Chondrocyte (in vitro differentiated cells): ENCODE measurements at regions not wholly inside any gene's neighbourhood (a gene's known extent, or its start where the extent isn't known, plus 50 kb on each side); places are given as distances from the start of the nearest gene placed in this dataset.
"Not testable (repeated sequence)": the region's sequence is repeated elsewhere in the genome, so short reads cannot be mapped to it uniquely, and the experiment has no call there.

Source experiments
- DNase-seq: peaks from one replicate; pipeline ENCODE4 v3.0.0; 2021; ENCODE audit warnings: mixed read lengths, low spot score
- H3K27ac Mint-ChIP-seq: one replicate; pipeline ENCODE4 v1.8.0; 2021; ENCODE audit warnings: mild to moderate bottlenecking, moderate library complexity, mixed read lengths; ENCODE audit not compliant: unreplicated experiment
- H3K27me3 Mint-ChIP-seq: 2 replicates; pipeline ENCODE4 v1.8.0; 2021; ENCODE audit warnings: low read depth, mixed read lengths
- H3K36me3 Mint-ChIP-seq: 2 replicates; pipeline ENCODE4 v1.8.0; 2021; ENCODE audit warnings: low read depth, mixed read lengths
- H3K4me1 Mint-ChIP-seq: 2 replicates; pipeline ENCODE4 v1.8.0; 2021; ENCODE audit warnings: low read depth, mild to moderate bottlenecking, mixed read lengths
- H3K4me3 Mint-ChIP-seq: one replicate; pipeline ENCODE4 v1.8.0; 2021; ENCODE audit warnings: mild to moderate bottlenecking, moderate library complexity, mixed read lengths; ENCODE audit not compliant: unreplicated experiment
- H3K9me3 Mint-ChIP-seq: 2 replicates; pipeline ENCODE4 v1.8.0; 2021; ENCODE audit warnings: low read depth, mixed read lengths
- TF ChIP-seq, protein P1 (sequence below): fragments of 200-600 bp; sonication (generic); IDR thresholded peaks from 2 replicates; pipeline ENCODE4 v1.5.0; 2021; ENCODE audit warnings: antibody characterized with exemption, mild to moderate bottlenecking, moderate library complexity

DNA sequence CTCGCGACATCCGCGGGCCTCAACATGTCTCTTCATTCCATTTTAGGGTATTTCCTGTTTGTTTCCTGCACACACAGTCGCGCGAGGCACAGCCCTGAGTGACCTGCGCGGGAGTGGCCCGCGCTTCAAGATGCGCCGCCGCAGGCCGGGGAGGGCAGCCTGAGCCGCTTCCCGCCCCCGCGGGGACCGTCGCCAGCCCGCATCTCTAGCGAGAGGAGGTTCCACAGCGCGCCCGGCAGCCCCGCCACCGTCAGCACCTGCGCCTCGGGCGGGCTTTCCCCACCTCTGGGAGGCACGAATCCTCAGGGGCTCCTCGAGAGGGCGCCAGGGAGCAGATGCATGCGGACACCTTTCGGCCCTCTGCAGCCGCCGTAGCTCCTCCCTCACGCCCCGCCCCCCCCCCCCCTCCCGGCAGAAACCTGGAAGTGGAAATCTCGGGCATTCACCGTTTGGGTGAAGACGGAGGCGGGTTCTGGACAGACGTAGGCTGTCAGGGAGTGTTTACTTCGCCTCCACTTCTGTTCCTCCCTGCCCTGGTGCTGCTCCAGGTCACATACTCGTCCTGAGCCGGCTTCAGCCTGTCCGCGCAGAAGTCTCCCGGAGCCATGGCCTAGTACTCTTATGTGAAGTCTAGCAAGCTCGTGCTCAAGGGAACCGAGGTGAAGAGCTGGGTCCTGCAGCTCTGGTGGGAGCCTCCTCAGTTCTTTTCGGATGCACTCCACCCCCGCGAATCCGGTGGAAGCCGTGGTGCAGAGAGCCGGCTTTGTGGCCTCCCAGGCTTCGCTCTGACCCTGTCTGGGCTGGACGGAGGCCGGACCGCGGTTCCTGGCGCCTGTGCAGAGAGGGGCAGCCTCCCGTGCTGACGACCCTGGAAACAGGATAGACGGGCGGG lies 880.5 kb upstream of the DEFB115 start:
- Mint-ChIP-seq H3K36me3 (no peaks in the 10 kb centered on the region), H3K4me1 (no peaks in the 10 kb centered on the region), H3K4me3 (no peak overlapping the region), H3K27ac (no peak overlapping the region), H3K9me3 (peaks cover 35% of the 10 kb centered on the region), H3K27me3 (no peaks in the 10 kb centered on the region)
- peak; percentile 97 for DNase-seq
- TF ChIP-seq, protein P1, sequence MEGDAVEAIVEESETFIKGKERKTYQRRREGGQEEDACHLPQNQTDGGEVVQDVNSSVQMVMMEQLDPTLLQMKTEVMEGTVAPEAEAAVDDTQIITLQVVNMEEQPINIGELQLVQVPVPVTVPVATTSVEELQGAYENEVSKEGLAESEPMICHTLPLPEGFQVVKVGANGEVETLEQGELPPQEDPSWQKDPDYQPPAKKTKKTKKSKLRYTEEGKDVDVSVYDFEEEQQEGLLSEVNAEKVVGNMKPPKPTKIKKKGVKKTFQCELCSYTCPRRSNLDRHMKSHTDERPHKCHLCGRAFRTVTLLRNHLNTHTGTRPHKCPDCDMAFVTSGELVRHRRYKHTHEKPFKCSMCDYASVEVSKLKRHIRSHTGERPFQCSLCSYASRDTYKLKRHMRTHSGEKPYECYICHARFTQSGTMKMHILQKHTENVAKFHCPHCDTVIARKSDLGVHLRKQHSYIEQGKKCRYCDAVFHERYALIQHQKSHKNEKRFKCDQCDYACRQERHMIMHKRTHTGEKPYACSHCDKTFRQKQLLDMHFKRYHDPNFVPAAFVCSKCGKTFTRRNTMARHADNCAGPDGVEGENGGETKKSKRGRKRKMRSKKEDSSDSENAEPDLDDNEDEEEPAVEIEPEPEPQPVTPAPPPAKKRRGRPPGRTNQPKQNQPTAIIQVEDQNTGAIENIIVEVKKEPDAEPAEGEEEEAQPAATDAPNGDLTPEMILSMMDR = no peak

DNA sequence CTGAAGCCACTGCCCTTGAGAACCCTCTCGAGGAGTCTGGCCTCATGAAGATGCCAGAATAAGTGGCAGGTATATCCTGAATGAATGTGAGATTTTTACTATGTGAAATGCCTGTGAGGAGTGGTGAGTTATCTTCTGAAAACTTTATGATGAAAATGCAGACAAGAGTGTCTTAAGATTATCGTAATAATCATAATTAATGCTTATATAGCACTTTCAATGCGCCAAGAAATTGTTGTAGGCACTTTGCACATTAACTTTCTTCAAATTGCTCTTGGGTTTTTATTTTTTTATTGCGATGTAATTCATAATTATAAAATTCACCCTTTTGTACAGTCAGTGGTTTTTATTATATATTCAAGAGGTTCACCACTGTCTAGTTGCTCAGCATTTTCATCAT lies 879.1 kb upstream of the DEFB115 start:
- peaks cover 34% of the 10 kb centered on the region for H3K9me3 Mint-ChIP-seq
- not testable (repeated sequence) for H3K27me3 Mint-ChIP-seq, H3K4me1 Mint-ChIP-seq, DNase-seq, H3K36me3 Mint-ChIP-seq, H3K4me3 Mint-ChIP-seq, H3K27ac Mint-ChIP-seq

DNA sequence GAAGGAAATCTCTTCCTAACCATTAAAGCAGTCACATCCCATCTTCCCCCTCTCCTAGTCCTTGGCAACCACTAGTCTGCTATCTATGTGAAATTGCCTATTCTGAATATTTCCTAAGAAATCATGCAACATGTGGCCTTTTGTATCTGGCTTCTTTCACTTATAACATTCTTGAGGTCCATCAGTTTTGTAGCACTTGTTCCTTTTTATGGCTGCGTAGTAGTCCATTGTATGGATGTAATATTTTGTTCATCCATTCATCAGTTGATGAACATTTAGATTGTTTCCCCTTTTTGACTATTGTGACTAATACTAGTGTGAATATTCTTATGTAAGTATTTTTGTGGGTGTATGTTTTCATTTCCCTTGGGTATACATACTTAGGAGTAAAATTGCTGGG lies 878.7 kb upstream of the DEFB115 start:
- not testable (repeated sequence) for H3K4me1 Mint-ChIP-seq, H3K4me3 Mint-ChIP-seq, DNase-seq, H3K27ac Mint-ChIP-seq, H3K27me3 Mint-ChIP-seq, H3K36me3 Mint-ChIP-seq
- H3K9me3 Mint-ChIP-seq = peaks cover 32% of the 10 kb centered on the region

DNA sequence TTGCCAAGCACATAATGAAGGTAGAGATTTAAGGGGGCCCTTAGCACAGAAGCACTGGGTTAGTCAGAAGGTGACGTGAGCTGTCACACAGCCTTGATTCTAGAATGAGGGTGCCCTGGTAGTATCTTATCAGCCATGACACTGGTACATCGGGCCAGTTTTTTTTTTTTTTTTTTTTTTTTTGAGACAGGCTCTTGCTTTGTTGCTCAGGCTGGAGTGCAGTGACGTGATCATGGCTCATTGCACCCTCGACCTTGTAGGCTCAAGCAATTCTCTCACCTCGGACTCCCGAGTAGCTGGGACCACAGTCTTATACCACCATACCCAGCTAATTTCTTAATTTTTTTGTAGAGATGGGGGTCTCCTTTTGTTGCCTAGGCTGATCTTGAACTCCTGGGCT lies 872.6 kb upstream of the DEFB115 start:
- H3K4me3 Mint-ChIP-seq, H3K27ac Mint-ChIP-seq, H3K36me3 Mint-ChIP-seq, DNase-seq, H3K27me3 Mint-ChIP-seq, H3K4me1 Mint-ChIP-seq: not testable (repeated sequence)
- peaks cover 27% of the 10 kb centered on the region for H3K9me3 Mint-ChIP-seq

DNA sequence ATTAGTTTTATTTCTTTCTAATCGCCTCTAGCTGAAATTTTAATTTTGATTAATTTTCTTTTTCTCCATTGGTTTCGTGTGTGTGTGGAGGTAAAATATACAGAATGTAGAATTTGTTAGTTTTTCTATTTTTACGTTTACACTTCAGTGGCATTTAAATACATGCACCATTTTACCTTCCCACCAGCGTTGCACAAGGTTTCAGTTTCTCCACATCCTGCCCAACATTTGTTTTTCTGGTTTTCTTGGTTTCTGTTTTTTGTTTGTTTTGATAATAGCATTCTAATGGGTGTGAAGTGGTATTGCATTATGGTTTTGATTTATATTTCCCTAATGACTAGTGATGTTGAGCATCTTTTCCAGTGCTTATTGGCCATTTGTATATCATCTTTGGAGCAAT lies 871.4 kb upstream of the DEFB115 start:
- H3K4me1 Mint-ChIP-seq, H3K27me3 Mint-ChIP-seq, H3K27ac Mint-ChIP-seq, H3K36me3 Mint-ChIP-seq, DNase-seq, H3K4me3 Mint-ChIP-seq: not testable (repeated sequence)
- H3K9me3 Mint-ChIP-seq = peaks cover 25% of the 10 kb centered on the region

DNA sequence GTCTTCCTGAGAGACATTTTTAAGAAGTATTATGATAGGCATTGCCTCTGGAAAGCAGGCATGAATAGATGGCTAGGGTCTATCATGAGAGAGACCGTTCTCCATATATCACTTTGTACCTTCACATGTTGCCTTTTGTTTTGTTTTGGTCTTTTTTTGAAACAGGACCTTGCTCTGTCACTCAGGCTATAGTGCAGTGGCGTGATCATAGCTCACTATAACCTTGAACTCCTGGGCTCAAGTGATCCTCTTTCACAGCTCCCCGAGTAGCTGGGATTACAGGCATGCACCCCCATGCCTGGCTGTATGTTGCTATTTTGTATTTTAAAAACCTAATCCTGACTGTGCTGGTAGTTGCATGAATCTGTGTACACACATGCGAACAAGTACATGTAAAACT lies 869.6 kb upstream of the DEFB115 start:
- H3K9me3 Mint-ChIP-seq = peaks cover 19% of the 10 kb centered on the region
- not testable (repeated sequence) for H3K4me3 Mint-ChIP-seq, H3K27ac Mint-ChIP-seq, DNase-seq, H3K36me3 Mint-ChIP-seq, H3K4me1 Mint-ChIP-seq, H3K27me3 Mint-ChIP-seq

DNA sequence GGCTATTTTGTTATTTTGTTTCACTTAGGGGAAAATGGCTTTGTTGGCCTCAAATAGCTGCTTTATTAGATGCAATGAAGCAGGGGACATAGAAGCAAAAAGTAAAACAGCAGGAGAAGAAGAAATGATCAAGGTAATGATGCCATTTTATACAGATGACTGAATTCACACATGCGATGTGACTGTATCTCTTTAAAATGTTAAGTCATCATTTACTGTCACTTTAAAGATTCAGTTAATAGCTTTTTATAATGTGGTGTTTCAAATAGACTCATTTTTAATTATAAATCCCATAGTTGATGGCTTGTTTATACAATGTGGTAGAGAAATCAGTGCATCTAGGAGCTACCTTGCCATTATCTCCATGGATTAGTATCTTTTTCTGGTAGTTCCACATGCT lies 863.9 kb upstream of the DEFB115 start:
- not testable (repeated sequence) for H3K27ac Mint-ChIP-seq, H3K4me3 Mint-ChIP-seq, H3K27me3 Mint-ChIP-seq, DNase-seq, H3K4me1 Mint-ChIP-seq, H3K36me3 Mint-ChIP-seq
- H3K9me3 Mint-ChIP-seq = peaks cover 14% of the 10 kb centered on the region

DNA sequence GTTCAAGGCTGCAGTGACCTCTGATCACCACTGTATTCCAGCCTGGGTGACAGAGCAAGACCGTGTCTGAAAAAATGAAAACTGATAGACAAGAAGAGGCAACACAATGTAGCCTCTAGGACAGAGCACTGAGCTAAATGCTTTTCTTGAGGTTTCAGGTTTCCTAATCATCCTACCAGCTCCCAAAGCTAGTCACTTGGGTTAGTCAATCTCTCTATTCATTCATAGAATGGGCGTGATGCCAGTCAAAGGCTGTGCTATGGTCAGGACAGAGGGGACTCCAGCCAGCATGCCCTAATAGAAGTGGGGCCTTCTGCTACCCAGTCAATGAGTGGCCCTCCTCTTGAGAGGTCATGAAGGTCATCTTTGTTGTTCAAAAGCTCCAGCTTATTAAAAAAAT lies 860.4 kb upstream of the DEFB115 start:
- not testable (repeated sequence) for H3K27me3 Mint-ChIP-seq, H3K4me1 Mint-ChIP-seq, H3K4me3 Mint-ChIP-seq, H3K36me3 Mint-ChIP-seq, DNase-seq, H3K27ac Mint-ChIP-seq
- peaks cover 20% of the 10 kb centered on the region for H3K9me3 Mint-ChIP-seq

DNA sequence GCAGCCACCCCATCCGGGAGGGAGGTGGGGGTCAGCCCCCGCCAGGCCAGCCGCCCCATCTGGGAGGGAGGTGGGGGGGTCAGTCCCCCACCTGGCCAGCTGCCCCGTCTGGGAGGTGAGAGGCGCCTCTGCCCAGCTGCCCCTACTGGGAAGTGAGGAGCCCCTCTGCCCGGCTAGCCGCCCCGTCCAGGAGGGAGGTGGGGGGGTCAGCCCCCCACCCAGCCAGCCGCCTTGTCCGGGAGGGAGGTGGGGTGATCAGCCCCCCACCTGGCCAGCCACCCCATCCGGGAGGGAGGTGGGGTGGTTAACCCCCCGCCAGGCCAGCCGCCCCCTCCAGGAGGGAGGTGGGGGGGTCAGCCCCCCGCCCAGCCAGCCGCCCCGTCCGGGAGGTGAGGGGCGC lies 852.4 kb upstream of the DEFB115 start:
- not testable (repeated sequence) for H3K4me3 Mint-ChIP-seq, H3K36me3 Mint-ChIP-seq, H3K27ac Mint-ChIP-seq, H3K27me3 Mint-ChIP-seq, DNase-seq, H3K4me1 Mint-ChIP-seq
- peaks cover 37% of the 10 kb centered on the region for H3K9me3 Mint-ChIP-seq

DNA sequence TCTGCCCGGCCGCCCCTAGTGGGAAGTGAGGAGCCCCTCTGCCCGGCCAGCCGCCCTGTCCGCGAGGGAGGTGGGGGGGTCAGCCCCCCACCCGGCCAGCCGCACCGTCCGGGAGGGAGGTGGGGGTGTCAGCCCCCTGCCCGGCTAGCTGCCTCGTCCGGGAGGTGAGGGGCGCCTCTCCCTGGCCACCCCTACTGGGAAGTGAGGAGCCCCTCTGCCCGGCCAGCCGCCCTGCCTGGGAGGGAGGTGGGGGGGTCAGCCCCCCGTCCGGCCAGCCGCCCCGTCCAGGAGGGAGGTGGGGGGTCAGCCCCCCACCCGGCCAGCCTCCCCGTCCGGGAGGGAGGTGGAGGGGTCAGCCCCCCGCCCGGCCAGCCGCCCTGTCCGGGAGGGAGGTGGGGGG lies 851.9 kb upstream of the DEFB115 start:
- not testable (repeated sequence) for H3K4me3 Mint-ChIP-seq, DNase-seq, H3K27me3 Mint-ChIP-seq, H3K4me1 Mint-ChIP-seq, H3K36me3 Mint-ChIP-seq, H3K27ac Mint-ChIP-seq
- H3K9me3 Mint-ChIP-seq = peaks cover 34% of the 10 kb centered on the region

DNA sequence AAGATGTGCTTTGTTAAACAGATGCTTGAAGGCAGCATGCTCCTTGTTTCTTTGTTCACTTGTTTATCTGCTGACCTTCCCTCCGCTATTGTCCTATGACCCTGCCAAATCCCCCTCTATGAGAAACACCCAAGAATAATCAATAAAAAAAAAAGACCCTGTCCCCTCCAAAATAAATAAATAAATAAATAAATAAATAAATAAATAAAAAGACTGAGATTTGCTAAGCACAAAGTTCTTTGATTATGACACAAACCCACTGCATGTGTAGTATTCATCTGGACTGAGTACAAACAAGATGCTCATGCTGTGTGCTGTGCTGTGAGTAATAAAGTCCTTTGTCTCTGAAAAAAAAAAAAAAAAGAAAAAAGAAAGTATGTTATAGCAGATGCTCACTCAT lies 851.1 kb upstream of the DEFB115 start:
- not testable (repeated sequence) for H3K36me3 Mint-ChIP-seq, H3K27me3 Mint-ChIP-seq, H3K4me3 Mint-ChIP-seq, H3K27ac Mint-ChIP-seq, H3K4me1 Mint-ChIP-seq, DNase-seq
- peaks cover 32% of the 10 kb centered on the region for H3K9me3 Mint-ChIP-seq
